ENCODE measurements at regions not wholly inside any gene's neighbourhood (a gene's known extent, or its start where the extent isn't known, plus 50 kb on each side); places are given as distances from the start of the nearest gene placed in this dataset.

- no peaks in the 10 kb centered on the region for H3K9me3 ChIP-seq
- 78 to 79% methylated on average over 7 of the region's 7 CpGs for WGBS, 2 donors
- no peak for FAIRE-seq
Observed at GRCh38 chr11:45754741-45755140, 50.2 kb upstream of the SLC35C1 start.

GRCh38 chr11:45754261-45754709 lies 50.7 kb upstream of the SLC35C1 start:
- peak in 5 of 6 donors; percentile 47 to 79 (median 64) for DNase-seq
- H3K36me3 ChIP-seq, result no peaks in the 10 kb centered on the region
- H3K9me3 ChIP-seq, result no peaks in the 10 kb centered on the region
- ATAC-seq, result peak; percentile 84 to 96 (median 94)
- 21 to 23% methylated on average over 8 of the region's 8 CpGs for WGBS, 2 donors
- H3K4me1 ChIP-seq, result peaks cover 0 to 8% (median 0%) of the 10 kb centered on the region in 3 donors
- H3K4me3 ChIP-seq, result no peak overlapping the region
- TF ChIP-seq, protein P1, sequence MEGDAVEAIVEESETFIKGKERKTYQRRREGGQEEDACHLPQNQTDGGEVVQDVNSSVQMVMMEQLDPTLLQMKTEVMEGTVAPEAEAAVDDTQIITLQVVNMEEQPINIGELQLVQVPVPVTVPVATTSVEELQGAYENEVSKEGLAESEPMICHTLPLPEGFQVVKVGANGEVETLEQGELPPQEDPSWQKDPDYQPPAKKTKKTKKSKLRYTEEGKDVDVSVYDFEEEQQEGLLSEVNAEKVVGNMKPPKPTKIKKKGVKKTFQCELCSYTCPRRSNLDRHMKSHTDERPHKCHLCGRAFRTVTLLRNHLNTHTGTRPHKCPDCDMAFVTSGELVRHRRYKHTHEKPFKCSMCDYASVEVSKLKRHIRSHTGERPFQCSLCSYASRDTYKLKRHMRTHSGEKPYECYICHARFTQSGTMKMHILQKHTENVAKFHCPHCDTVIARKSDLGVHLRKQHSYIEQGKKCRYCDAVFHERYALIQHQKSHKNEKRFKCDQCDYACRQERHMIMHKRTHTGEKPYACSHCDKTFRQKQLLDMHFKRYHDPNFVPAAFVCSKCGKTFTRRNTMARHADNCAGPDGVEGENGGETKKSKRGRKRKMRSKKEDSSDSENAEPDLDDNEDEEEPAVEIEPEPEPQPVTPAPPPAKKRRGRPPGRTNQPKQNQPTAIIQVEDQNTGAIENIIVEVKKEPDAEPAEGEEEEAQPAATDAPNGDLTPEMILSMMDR (IDR thresholded peaks at IDR 0.05), result no peak
- intact Hi-C loops (cut with DNase I), result no loop called here
- no peak for FAIRE-seq
- H3K27me3 ChIP-seq, result no peaks in the 10 kb centered on the region
- peak overlapping the region; percentile 22 to 75 (median 50) for H3K27ac ChIP-seq

More at GRCh38 chr11:45754741-45755140, 50.2 kb upstream of the SLC35C1 start:
- TF ChIP-seq, protein P1 (IDR thresholded peaks at IDR 0.05), result no peak
- intact Hi-C loops (cut with DNase I), result no loop called here
- Histone ChIP-seq H3K36me3 (no peaks in the 10 kb centered on the region), H3K4me3 (no peak overlapping the region), H3K27ac (peak overlapping the region in 3 of 4 donors; percentile 34 to 75 (median 43)), H3K4me1 (peaks cover 0 to 8% (median 0%) of the 10 kb centered on the region in 3 donors), H3K27me3 (no peaks in the 10 kb centered on the region)
- no peak for DNase-seq
- peak in 3 of 4 donors; percentile 18 to 37 (median 21) for ATAC-seq

DNA sequence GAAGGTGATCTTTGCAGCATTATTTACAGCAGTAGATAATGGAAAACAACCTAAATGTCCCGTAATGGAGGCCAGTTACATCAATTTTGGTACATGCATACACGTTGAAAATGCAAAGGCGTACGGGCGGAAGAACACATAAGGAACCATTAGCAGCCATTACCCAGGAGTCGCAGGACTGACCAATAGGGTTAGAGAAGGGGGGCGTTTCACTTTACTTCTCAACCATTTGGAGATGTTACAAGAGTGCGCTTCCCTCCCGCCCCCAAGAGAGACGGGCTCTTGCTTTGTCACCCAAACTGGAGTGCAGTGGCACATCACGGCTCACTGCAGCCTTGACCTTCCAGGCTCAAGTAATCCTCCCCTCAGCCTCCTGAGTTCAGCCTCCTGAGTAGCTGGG lies 52.8 kb upstream of the SLC35C1 start:
- intact Hi-C loops (cut with DNase I), result no loop called here
- WGBS, 2 donors, result 81 to 85% methylated on average over 11 of the region's 11 CpGs
- DNase-seq (no peak), FAIRE-seq (no peak), ATAC-seq (no peak)
- Histone ChIP-seq H3K36me3 (no peaks in the 10 kb centered on the region), H3K27ac (no peak overlapping the region), H3K27me3 (no peaks in the 10 kb centered on the region), H3K4me3 (no peak overlapping the region), H3K9me3 (no peaks in the 10 kb centered on the region), H3K4me1 (peaks cover 0 to 8% (median 0%) of the 10 kb centered on the region in 3 donors)
- TF ChIP-seq, protein P1 (IDR thresholded peaks at IDR 0.05), result no peak

DNA sequence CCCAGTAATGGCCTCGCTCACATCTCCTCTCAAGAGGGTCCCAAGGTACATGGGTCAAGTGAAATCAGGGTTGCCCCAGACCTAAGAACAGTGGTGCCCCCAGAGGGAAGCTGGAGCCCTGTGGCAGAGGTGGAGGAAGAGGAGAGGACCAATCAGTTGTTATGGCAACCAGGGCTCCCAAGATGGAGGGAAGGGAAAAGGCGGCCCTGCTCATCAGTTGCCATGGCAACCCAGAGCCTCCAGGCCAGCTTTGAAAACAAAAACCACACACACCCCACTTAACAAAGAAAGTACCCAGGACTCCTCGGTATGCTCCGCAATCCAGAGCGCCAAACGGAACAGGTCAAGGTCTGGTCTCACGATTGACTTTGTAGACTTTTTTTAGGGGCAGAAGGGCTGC lies 53.5 kb upstream of the SLC35C1 start:
- intact Hi-C loops (cut with DNase I), result no loop called here
- no peak for DNase-seq

GRCh38 chr11:45750439-45750838 lies 54.5 kb upstream of the SLC35C1 start:
- H3K4me3 ChIP-seq, result no peak overlapping the region
- intact Hi-C loops (cut with DNase I), result no loop called here
- no peak overlapping the region for H3K27ac ChIP-seq
- H3K9me3 ChIP-seq, result no peaks in the 10 kb centered on the region
- peaks cover 0 to 8% (median 0%) of the 10 kb centered on the region in 3 donors for H3K4me1 ChIP-seq
- no peaks in the 10 kb centered on the region for H3K36me3 ChIP-seq
- ATAC-seq (no peak), FAIRE-seq (no peak), DNase-seq (no peak)
- TF ChIP-seq, protein P1 (IDR thresholded peaks at IDR 0.05), result no peak
- no peaks in the 10 kb centered on the region for H3K27me3 ChIP-seq
- 65 to 70% methylated on average over 8 of the region's 8 CpGs for WGBS, 2 donors

More for the DNA sequence above, 53.5 kb upstream of the SLC35C1 start:
- H3K9me3 ChIP-seq, result no peaks in the 10 kb centered on the region
- H3K4me3 ChIP-seq, result no peak overlapping the region
- H3K27me3 ChIP-seq, result no peaks in the 10 kb centered on the region
- TF ChIP-seq, protein P1 (IDR thresholded peaks at IDR 0.05), result no peak
- ATAC-seq (no peak), FAIRE-seq (no peak)
- WGBS, 2 donors, result 52 to 55% methylated on average over 7 of the region's 7 CpGs
- no peak overlapping the region for H3K27ac ChIP-seq
- peaks cover 0 to 8% (median 0%) of the 10 kb centered on the region in 3 donors for H3K4me1 ChIP-seq
- no peaks in the 10 kb centered on the region for H3K36me3 ChIP-seq

Data from pancreas (tissue), 10 donors.